ENCODE measurements at regions not wholly inside any gene's neighbourhood (a gene's known extent, or its start where the extent isn't known, plus 50 kb on each side); places are given as distances from the start of the nearest gene placed in this dataset.

GRCh38 chr4:52231526-52231925 lies 180.4 kb downstream of the SPATA18 start:
- TF ChIP-seq PHF8 (conservative IDR thresholded peaks at IDR 0.05; ENCODE audit: low read depth, low read length), result no peak
- no peak overlapping the region for H3K18ac ChIP-seq (ENCODE audit: extremely low read depth, low read length)
- H3K56ac ChIP-seq (replicated peaks; ENCODE audit: insufficient read length, low read depth, low read length), result no peak overlapping the region
- no peak overlapping the region for H3K9ac ChIP-seq (replicated peaks in 1 of 4; ENCODE audit: extremely low read depth in 1 of 4, low read depth in 3 of 4, low read length in 3 of 4)
- H4K5ac ChIP-seq (ENCODE audit: insufficient read length, low read depth, low read length), result no peak overlapping the region
- H2BK20ac ChIP-seq (ENCODE audit: low read length), result no peak overlapping the region
- no peaks in the 10 kb centered on the region for H3K36me3 ChIP-seq (ENCODE audit: control insufficient read depth in 2 of 4, insufficient read depth in 4 of 4, low read length in 3 of 4)
- no peak overlapping the region for H2AK5ac ChIP-seq (ENCODE audit: low read depth, low read length)
- peaks cover 0 to 2% (median 0%) of the 10 kb centered on the region in 4 experiments; a peak in 1 of 7 replicates for H3K4me1 ChIP-seq (replicated peaks in 1 of 4; ENCODE audit: control insufficient read depth in 3 of 4, insufficient read depth in 4 of 4, low read length in 3 of 4)
- no peaks in the 10 kb centered on the region for H3K79me2 ChIP-seq (ENCODE audit: control insufficient read depth in 1 of 2, insufficient read depth in 2 of 2, low read length in 2 of 2)
- H3K14ac ChIP-seq (ENCODE audit: insufficient read length), result no peak overlapping the region
- no peak overlapping the region for H2BK5ac ChIP-seq (ENCODE audit: low read depth, low read length)
- ChIA-PET POLR2A (ENCODE audit: partially characterized antibody) (no interaction called here), CTCF (ENCODE audit: partially characterized antibody) (interaction anchor here (0.7 to 1.6 kb wide), 2 partner anchors 266 to 358 kb away, joined by 3 read pairs; no protein-coding TSS in a partner anchor)
- no peaks in the 10 kb centered on the region for H4K20me1 ChIP-seq (replicated peaks in 1 of 2; ENCODE audit: control insufficient read depth in 1 of 2, insufficient read depth in 2 of 2, low read length in 2 of 2)
- FAIRE-seq, result no peak
- no peaks in the 10 kb centered on the region for H3K27me3 ChIP-seq (replicated peaks in 1 of 4; ENCODE audit: control insufficient read depth in 3 of 4, extremely low read depth in 1 of 4, insufficient read depth in 3 of 4, low read length in 3 of 4)
- no peak overlapping the region for H3K27ac ChIP-seq (ENCODE audit: low read depth, low read length)
- no peak overlapping the region for H2BK12ac ChIP-seq (ENCODE audit: low read depth, low read length)
- no peak overlapping the region for H3K4me3 ChIP-seq (ENCODE audit: extremely low read depth in 1 of 4, insufficient read depth in 2 of 4, low read depth in 3 of 4, low read length in 4 of 4)
- H2BK120ac ChIP-seq (replicated peaks; ENCODE audit: low read depth, low read length), result no peak overlapping the region
- no peak overlapping the region for H2BK15ac ChIP-seq (ENCODE audit: low read length)
- H4K91ac ChIP-seq (replicated peaks; ENCODE audit: insufficient read length, low read length), result no peak overlapping the region
- 63% methylated on average over 3 of the region's 3 CpGs; no CpG with 5 or more reads in 1 of the 2 experiments for WGBS, 2 experiments (ENCODE audit: extremely low coverage in 1 of 2, insufficient coverage in 1 of 2, insufficient read length in 1 of 2, insufficient replicate concordance in 2 of 2, low coverage in 1 of 2, low lambda C conversion rate in 2 of 2, missing lambda C conversion rate in 1 of 2)
- H3K4ac ChIP-seq (replicated peaks; ENCODE audit: insufficient read length, low read depth, low read length), result no peak overlapping the region
- no peaks in the 10 kb centered on the region for H3K23me2 ChIP-seq (ENCODE audit: low read depth, low read length)
- H4K8ac ChIP-seq (ENCODE audit: extremely low read depth, insufficient read depth, low read length), result no peak overlapping the region
- H3K9me3 ChIP-seq (ENCODE audit: insufficient read depth in 2 of 2, low read depth in 1 of 2, low read length in 1 of 2), result no peaks in the 10 kb centered on the region
- no peak overlapping the region for H3K23ac ChIP-seq (ENCODE audit: insufficient read length)
- H3K79me1 ChIP-seq (ENCODE audit: low read depth, low read length), result no peaks in the 10 kb centered on the region
- DNase-seq (ENCODE audit: low read depth in 1 of 2, low spot score in 2 of 2), result no peak
- no peak overlapping the region for H3K4me2 ChIP-seq (ENCODE audit: insufficient read depth in 1 of 2, low read depth in 2 of 2, low read length in 2 of 2)
- H2AFZ ChIP-seq (ENCODE audit: low read length), result no peak overlapping the region

All from H1 (cell line).